Trophoblast cell (in vitro differentiated cells and primary cell): ENCODE measurements at regions not wholly inside any gene's neighbourhood (a gene's known extent, or its start where the extent isn't known, plus 50 kb on each side); places are given as distances from the start of the nearest gene placed in this dataset.

ENCODE experiments used
- DNase-seq, 2 donors: peaks; one replicate each; pipeline ENCODE4 v3.0.0-alpha.2; 2016
- H2AFZ ChIP-seq: 2 replicates; pipeline ENCODE4 v1.6.1; 2013; ENCODE audit warnings: low read length, moderate library complexity, mild to moderate bottlenecking; ENCODE audit not compliant: insufficient read depth, poor library complexity
- H2AK5ac ChIP-seq: 2 replicates; pipeline ENCODE4 v1.6.1; 2013; ENCODE audit warnings: mild to moderate bottlenecking, low read length
- H2BK120ac ChIP-seq: 2 replicates; pipeline ENCODE4 v1.6.1; 2013; ENCODE audit warnings: low read length, mild to moderate bottlenecking, moderate library complexity; ENCODE audit not compliant: insufficient read depth, poor library complexity
- H2BK12ac ChIP-seq: 2 replicates; pipeline ENCODE4 v1.6.1; 2013; ENCODE audit warnings: mild to moderate bottlenecking, low read length, moderate library complexity
- H2BK5ac ChIP-seq: 2 replicates; pipeline ENCODE4 v1.6.1; 2013; ENCODE audit warnings: low read length, low read depth, moderate library complexity, mild to moderate bottlenecking; ENCODE audit not compliant: poor library complexity
- H3K14ac ChIP-seq: 2 replicates; pipeline ENCODE4 v1.6.1; 2013; ENCODE audit warnings: mild to moderate bottlenecking, low read length
- H3K18ac ChIP-seq: 2 replicates; pipeline ENCODE4 v1.6.1; 2013; ENCODE audit warnings: mild to moderate bottlenecking, low read length
- H3K23ac ChIP-seq: 2 replicates; pipeline ENCODE4 v1.6.1; 2013; ENCODE audit warnings: low read length
- H3K27ac ChIP-seq: 2 replicates; pipeline ENCODE4 v1.5.1; 2013; ENCODE audit warnings: low read depth, mild to moderate bottlenecking, inconsistent platforms, low read length, moderate library complexity
- H3K27me3 ChIP-seq: 2 replicates; pipeline ENCODE4 v1.6.1; 2013; ENCODE audit warnings: inconsistent platforms, mild to moderate bottlenecking, low read length, moderate library complexity; ENCODE audit not compliant: insufficient read depth
- H3K36me3 ChIP-seq, 2 experiments: 1 replicate in 1 of 2; 2 replicates in 1 of 2; pipeline ENCODE4 v1.6.1; 2013; ENCODE audit warnings: low read length in 2 of 2, mild to moderate bottlenecking in 2 of 2, moderate library complexity in 1 of 2; ENCODE audit not compliant: insufficient read depth in 2 of 2, control insufficient read depth in 1 of 2
- H3K4ac ChIP-seq: 2 replicates; pipeline ENCODE4 v1.6.1; 2013; ENCODE audit warnings: low read depth, mild to moderate bottlenecking, low read length, moderate library complexity
- H3K4me1 ChIP-seq, 2 experiments: 1 replicate in 1 of 2; 2 replicates in 1 of 2; pipeline ENCODE4 v1.6.1; 2013; ENCODE audit warnings: low read length in 2 of 2, mild to moderate bottlenecking in 2 of 2, moderate library complexity in 1 of 2; ENCODE audit not compliant: insufficient read depth in 2 of 2, control insufficient read depth in 1 of 2
- H3K4me2 ChIP-seq: 2 replicates; pipeline ENCODE4 v1.6.1; 2013; ENCODE audit warnings: inconsistent platforms, mild to moderate bottlenecking, low read length, moderate library complexity
- H3K4me3 ChIP-seq: 2 replicates; pipeline ENCODE4 v1.5.1; 2013; ENCODE audit warnings: mild to moderate bottlenecking, low read depth, low read length, inconsistent platforms
- H3K79me1 ChIP-seq: one replicate; pipeline ENCODE4 v1.6.1; 2013; ENCODE audit warnings: low read length
- H3K79me2 ChIP-seq: 2 replicates; pipeline ENCODE4 v1.6.1; 2013; ENCODE audit warnings: low read length, mild to moderate bottlenecking; ENCODE audit not compliant: control insufficient read depth, insufficient read depth, poor library complexity
- H3K9ac ChIP-seq: 2 replicates; pipeline ENCODE4 v1.6.1; 2013; ENCODE audit warnings: mild to moderate bottlenecking, low read length
- H3K9me3 ChIP-seq: 2 replicates; pipeline ENCODE4 v1.6.1; 2013; ENCODE audit warnings: low read depth, mild to moderate bottlenecking, control low read depth, inconsistent platforms, low read length; ENCODE audit not compliant: insufficient read depth
- H4K12ac ChIP-seq: 2 replicates; pipeline ENCODE4 v1.6.1; 2013; ENCODE audit warnings: low read depth, mild to moderate bottlenecking, low read length, moderate library complexity
- H4K8ac ChIP-seq: 2 replicates; pipeline ENCODE4 v1.6.1; 2013; ENCODE audit warnings: low read depth, mild to moderate bottlenecking, low read length, moderate library complexity
- H4K91ac ChIP-seq: one replicate; pipeline ENCODE4 v1.6.1; 2013; ENCODE audit warnings: low read depth, mild to moderate bottlenecking, low read length, moderate library complexity
- WGBS: extraction: QIAGEN DNeasy Blood & Tissue Kit; methylation state at CpG from one replicate; pipeline ENCODE4 v1.1.7; 2013; ENCODE audit warnings: missing lambda C conversion rate; ENCODE audit not compliant: insufficient read length, insufficient coverage; ENCODE audit errors: extremely low coverage; 5-methylcytosine and 5-hydroxymethylcytosine counted together

- Histone ChIP-seq H4K8ac (no peak overlapping the region), H3K27me3 (no peaks in the 10 kb centered on the region), H3K9me3 (no peaks in the 10 kb centered on the region), H2BK5ac (no peak overlapping the region), H4K91ac (no peak overlapping the region), H2AK5ac (no peak overlapping the region), H3K27ac (no peak overlapping the region), H3K79me1 (no peaks in the 10 kb centered on the region), H2AFZ (no peak overlapping the region), H3K36me3 (no peaks in the 10 kb centered on the region), H3K4me3 (no peak overlapping the region), H3K23ac (no peak overlapping the region), H4K12ac (no peak overlapping the region), H3K14ac (no peak overlapping the region), H3K4me1 (no peaks in the 10 kb centered on the region), H3K4me2 (no peak overlapping the region), H3K18ac (no peak overlapping the region), H3K79me2 (no peaks in the 10 kb centered on the region), H3K4ac (no peak overlapping the region), H3K9ac (no peak overlapping the region), H2BK12ac (no peak overlapping the region), H2BK120ac (no peak overlapping the region)
- no CpG with 5 or more reads among the region's 1 CpG for WGBS
- no peak for DNase-seq
Observed at GRCh38 chr6:19158586-19158985, 678.6 kb upstream of the ID4 start.

DNA sequence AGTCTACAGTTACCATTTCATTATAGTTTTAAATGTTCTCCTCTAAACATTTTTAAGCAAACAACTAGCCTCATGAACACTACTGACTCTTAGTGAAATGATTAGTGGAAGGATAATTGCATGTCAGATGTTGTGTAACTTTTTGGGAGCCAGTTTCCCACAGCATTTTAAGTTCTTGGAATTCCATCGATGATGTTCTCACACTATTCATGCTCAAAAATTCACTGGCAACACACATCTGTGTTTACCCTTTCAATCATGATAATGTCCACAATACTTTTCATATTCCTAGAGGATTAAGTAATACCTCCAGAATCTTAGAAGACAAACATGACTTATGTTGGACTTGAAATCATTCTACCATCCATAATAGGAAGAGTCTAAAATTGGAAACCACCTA lies 678.1 kb upstream of the ID4 start:
- WGBS, result no CpG with 5 or more reads among the region's 1 CpG
- no peak overlapping the region for H2AK5ac ChIP-seq

DNA sequence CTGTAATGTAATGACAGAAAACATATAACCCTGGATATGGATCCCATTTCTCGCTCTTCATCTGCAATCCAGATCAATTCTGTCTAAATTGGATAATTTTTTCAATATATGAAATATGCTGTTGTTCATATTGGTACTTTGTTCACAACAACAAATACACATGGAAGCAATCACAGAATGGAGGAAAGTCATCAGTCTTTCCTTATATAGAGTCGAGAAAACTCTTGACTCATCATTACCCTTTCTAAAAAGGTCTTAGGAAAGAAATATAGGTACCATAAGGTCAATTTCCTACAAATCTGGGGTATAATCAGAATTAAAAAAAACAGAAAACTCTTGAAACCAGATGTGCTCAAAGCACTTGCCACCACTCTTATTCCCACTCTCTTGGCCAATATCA lies 677.6 kb upstream of the ID4 start:
- no peak overlapping the region for H2AFZ ChIP-seq
- H3K79me1 ChIP-seq, result no peaks in the 10 kb centered on the region
- no peak for DNase-seq
- H3K4me3 ChIP-seq, result no peak overlapping the region
- H4K12ac ChIP-seq, result no peak overlapping the region
- no peak overlapping the region for H2BK5ac ChIP-seq
- no peak overlapping the region for H3K27ac ChIP-seq
- H3K27me3 ChIP-seq, result no peaks in the 10 kb centered on the region
- H3K23ac ChIP-seq, result no peak overlapping the region
- H3K36me3 ChIP-seq, result no peaks in the 10 kb centered on the region
- no peak overlapping the region for H3K18ac ChIP-seq
- H4K8ac ChIP-seq, result no peak overlapping the region
- H3K9ac ChIP-seq, result no peak overlapping the region
- H2BK120ac ChIP-seq, result no peak overlapping the region
- H3K4ac ChIP-seq, result no peak overlapping the region
- WGBS, result no CpG with 5 or more reads among the region's 2 CpGs
- no peak overlapping the region for H4K91ac ChIP-seq
- no peak overlapping the region for H2AK5ac ChIP-seq
- H3K4me1 ChIP-seq, result no peaks in the 10 kb centered on the region
- no peaks in the 10 kb centered on the region for H3K9me3 ChIP-seq
- H3K79me2 ChIP-seq, result no peaks in the 10 kb centered on the region
- H3K14ac ChIP-seq, result no peak overlapping the region
- H3K4me2 ChIP-seq, result no peak overlapping the region
- no peak overlapping the region for H2BK12ac ChIP-seq

More for the DNA sequence above, 678.1 kb upstream of the ID4 start:
- H3K23ac ChIP-seq, result no peak overlapping the region
- H3K4me2 ChIP-seq, result no peak overlapping the region
- no peak overlapping the region for H3K4ac ChIP-seq
- no peaks in the 10 kb centered on the region for H3K36me3 ChIP-seq
- no peak overlapping the region for H3K18ac ChIP-seq
- H4K8ac ChIP-seq, result no peak overlapping the region
- H3K79me1 ChIP-seq, result no peaks in the 10 kb centered on the region
- H2AFZ ChIP-seq, result no peak overlapping the region
- no peaks in the 10 kb centered on the region for H3K4me1 ChIP-seq
- H3K14ac ChIP-seq, result no peak overlapping the region
- no peak overlapping the region for H2BK5ac ChIP-seq
- no peaks in the 10 kb centered on the region for H3K9me3 ChIP-seq
- no peak overlapping the region for H3K4me3 ChIP-seq
- no peak overlapping the region for H4K12ac ChIP-seq
- peak in 1 of 2 donors; percentile 9 for DNase-seq
- no peaks in the 10 kb centered on the region for H3K27me3 ChIP-seq
- H4K91ac ChIP-seq, result no peak overlapping the region
- H2BK120ac ChIP-seq, result no peak overlapping the region
- H3K9ac ChIP-seq, result no peak overlapping the region
- H3K27ac ChIP-seq, result no peak overlapping the region
- no peak overlapping the region for H2BK12ac ChIP-seq
- no peaks in the 10 kb centered on the region for H3K79me2 ChIP-seq

DNA sequence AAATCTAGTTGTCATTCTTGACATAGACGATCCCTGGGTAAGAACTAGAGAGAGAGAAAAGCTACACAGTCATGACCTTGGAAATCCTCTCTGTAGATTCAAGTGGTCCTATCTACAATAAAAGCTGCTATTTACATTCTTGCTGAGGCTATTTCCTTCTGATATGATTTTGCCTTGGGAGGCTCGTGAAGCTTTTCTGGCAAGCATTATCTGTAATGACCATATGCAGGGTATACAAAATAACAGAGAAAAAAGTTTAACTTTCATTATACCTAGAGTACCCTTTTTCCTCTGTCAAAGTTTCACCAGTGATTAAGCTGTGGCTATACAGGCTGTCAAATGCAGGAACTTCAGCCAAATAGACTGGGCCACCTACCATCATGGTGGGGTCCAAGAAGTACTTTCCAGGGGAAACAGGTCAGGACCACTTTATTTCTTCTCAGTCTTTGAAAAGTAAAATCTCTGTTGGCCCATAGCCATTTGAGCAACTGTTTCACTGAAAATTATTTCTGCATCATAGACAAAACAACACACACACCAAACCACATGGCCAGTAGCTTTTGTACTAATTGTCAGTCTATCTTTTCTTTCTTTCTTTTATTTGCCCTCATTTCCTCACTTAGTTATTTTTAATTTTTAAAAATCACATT lies 677.0 kb upstream of the ID4 start:
- Histone ChIP-seq H2BK12ac (no peak overlapping the region), H3K36me3 (no peaks in the 10 kb centered on the region), H3K23ac (no peak overlapping the region), H2BK120ac (no peak overlapping the region), H4K12ac (no peak overlapping the region), H3K79me2 (no peaks in the 10 kb centered on the region), H4K8ac (no peak overlapping the region), H3K4me1 (no peaks in the 10 kb centered on the region), H3K4me3 (no peak overlapping the region), H3K4me2 (no peak overlapping the region), H3K27ac (no peak overlapping the region), H3K27me3 (no peaks in the 10 kb centered on the region), H4K91ac (no peak overlapping the region), H3K4ac (no peak overlapping the region), H3K18ac (no peak overlapping the region), H2AK5ac (no peak overlapping the region), H3K79me1 (no peaks in the 10 kb centered on the region), H2AFZ (no peak overlapping the region), H3K14ac (no peak overlapping the region), H2BK5ac (no peak overlapping the region), H3K9ac (no peak overlapping the region), H3K9me3 (no peaks in the 10 kb centered on the region)
- WGBS, result no CpG with 5 or more reads among the region's 2 CpGs
- no peak for DNase-seq
